ENCODE measurements at regions not wholly inside any gene's neighbourhood (a gene's known extent, or its start where the extent isn't known, plus 50 kb on each side); places are given as distances from the start of the nearest gene placed in this dataset.

- no peak for DNase-seq (ENCODE audit: low spot score)
- peaks cover 15% of the 10 kb centered on the region for H3K27me3 Mint-ChIP-seq (ENCODE audit: low read depth)
- peaks cover 2% of the 10 kb centered on the region for H3K4me1 Mint-ChIP-seq (ENCODE audit: low read depth)
- H3K9me3 Mint-ChIP-seq (ENCODE audit: low read depth), result no peaks in the 10 kb centered on the region
- H3K4me3 Mint-ChIP-seq (ENCODE audit: unreplicated experiment), result no peak overlapping the region
- no peaks in the 10 kb centered on the region for H3K36me3 Mint-ChIP-seq (ENCODE audit: low read depth)
- TF ChIP-seq CTCF (IDR thresholded peaks at IDR 0.05), result no peak
- no peak overlapping the region for H3K27ac Mint-ChIP-seq (ENCODE audit: unreplicated experiment)
Observed at GRCh38 chr20:40890181-40890580, 138.4 kb upstream of the TOP1 start.

- DNase-seq (ENCODE audit: low spot score), result no peak
- no peak for TF ChIP-seq CTCF (IDR thresholded peaks at IDR 0.05)
- Mint-ChIP-seq H3K27ac (ENCODE audit: unreplicated experiment) (no peak overlapping the region), H3K36me3 (ENCODE audit: low read depth) (no peaks in the 10 kb centered on the region), H3K27me3 (ENCODE audit: low read depth) (peaks cover 12% of the 10 kb centered on the region), H3K9me3 (ENCODE audit: low read depth) (no peaks in the 10 kb centered on the region), H3K4me1 (ENCODE audit: low read depth) (peaks cover 2% of the 10 kb centered on the region), H3K4me3 (ENCODE audit: unreplicated experiment) (no peak overlapping the region)
Observed at GRCh38 chr20:40890635-40891034, 138.0 kb upstream of the TOP1 start.

GRCh38 chr20:40891351-40891750, 137.3 kb upstream of the TOP1 start:
- peaks cover 2% of the 10 kb centered on the region for H3K4me1 Mint-ChIP-seq (ENCODE audit: low read depth)
- DNase-seq (ENCODE audit: low spot score), result no peak
- no peak overlapping the region for H3K27ac Mint-ChIP-seq (ENCODE audit: unreplicated experiment)
- no peaks in the 10 kb centered on the region for H3K36me3 Mint-ChIP-seq (ENCODE audit: low read depth)
- no peaks in the 10 kb centered on the region for H3K9me3 Mint-ChIP-seq (ENCODE audit: low read depth)
- peaks cover 18% of the 10 kb centered on the region for H3K27me3 Mint-ChIP-seq (ENCODE audit: low read depth)
- H3K4me3 Mint-ChIP-seq (ENCODE audit: unreplicated experiment), result no peak overlapping the region
- no peak for TF ChIP-seq CTCF (IDR thresholded peaks at IDR 0.05)

GRCh38 chr20:40892642-40893041, 136.0 kb upstream of the TOP1 start:
- DNase-seq (ENCODE audit: low spot score), result no peak
- H3K4me1 Mint-ChIP-seq (ENCODE audit: low read depth), result peaks cover 2% of the 10 kb centered on the region
- no peak for TF ChIP-seq CTCF (IDR thresholded peaks at IDR 0.05)
- H3K27ac Mint-ChIP-seq (ENCODE audit: unreplicated experiment), result no peak overlapping the region
- H3K36me3 Mint-ChIP-seq (ENCODE audit: low read depth), result no peaks in the 10 kb centered on the region
- no peaks in the 10 kb centered on the region for H3K9me3 Mint-ChIP-seq (ENCODE audit: low read depth)
- H3K27me3 Mint-ChIP-seq (ENCODE audit: low read depth), result peaks cover 26% of the 10 kb centered on the region
- no peak overlapping the region for H3K4me3 Mint-ChIP-seq (ENCODE audit: unreplicated experiment)

- H3K27ac Mint-ChIP-seq (ENCODE audit: unreplicated experiment), result no peak overlapping the region
- H3K36me3 Mint-ChIP-seq (ENCODE audit: low read depth), result no peaks in the 10 kb centered on the region
- peaks cover 2% of the 10 kb centered on the region for H3K4me1 Mint-ChIP-seq (ENCODE audit: low read depth)
- no peaks in the 10 kb centered on the region for H3K9me3 Mint-ChIP-seq (ENCODE audit: low read depth)
- no peak overlapping the region for H3K4me3 Mint-ChIP-seq (ENCODE audit: unreplicated experiment)
- TF ChIP-seq CTCF (IDR thresholded peaks at IDR 0.05), result no peak
- peaks cover 25% of the 10 kb centered on the region for H3K27me3 Mint-ChIP-seq (ENCODE audit: low read depth)
- DNase-seq (ENCODE audit: low spot score), result no peak
Observed at GRCh38 chr20:40893610-40894236, 134.9 kb upstream of the TOP1 start.
